LNCAP (cell line): ENCODE measurements at regions not wholly inside any gene's neighbourhood (a gene's known extent, or its start where the extent isn't known, plus 50 kb on each side); places are given as distances from the start of the nearest gene placed in this dataset.
A peak's percentile ranks its signal among the peaks of the same experiment; 100 is the strongest.

Source experiments
- CTCF ChIP-seq: fragments of 450-650 bp; IDR thresholded peaks from 2 replicates; pipeline ENCODE4 v1.5.1; 2017; ENCODE audit warnings: mild to moderate bottlenecking

- TF ChIP-seq CTCF = no peak
These were observed 328.0 kb upstream of the TECRL start for GRCh38 chr4:64737026-64737853.

GRCh38 chr4:64729561-64729960 lies 320.3 kb upstream of the TECRL start:
- TF ChIP-seq CTCF = no peak

- TF ChIP-seq CTCF = no peak
These were observed 318.7 kb upstream of the TECRL start for GRCh38 chr4:64727960-64728359.

GRCh38 chr4:64724689-64725088 lies 315.4 kb upstream of the TECRL start:
- no peak for TF ChIP-seq CTCF

- no peak for TF ChIP-seq CTCF
These were observed 311.9 kb upstream of the TECRL start for GRCh38 chr4:64721106-64721505.

- TF ChIP-seq CTCF = no peak
These were observed 308.8 kb upstream of the TECRL start for GRCh38 chr4:64718091-64718490.

- peak; percentile 42; the same call in 1 of the 2 replicates for TF ChIP-seq CTCF
These were observed 306.5 kb upstream of the TECRL start for GRCh38 chr4:64715741-64716140.
